ENCODE measurements at regions not wholly inside any gene's neighbourhood (a gene's known extent, or its start where the extent isn't known, plus 50 kb on each side); places are given as distances from the start of the nearest gene placed in this dataset.
"Not testable (repeated sequence)": the region's sequence is repeated elsewhere in the genome, so short reads cannot be mapped to it uniquely, and the experiment has no call there.

GRCh38 chr5:143898916-143899591, 87.1 kb downstream of the HMHB1 start:
- DNase-seq: no peak

- DNase-seq: no peak
Measured at GRCh38 chr5:143908959-143909358, 97.0 kb downstream of the HMHB1 start.

- DNase-seq: peak in 1 of 58 donors; percentile 1
Measured at GRCh38 chr5:143913008-143913752, 101.2 kb downstream of the HMHB1 start.

- no peak for DNase-seq
Measured at GRCh38 chr5:143914756-143915155, 102.8 kb downstream of the HMHB1 start.

GRCh38 chr5:143916451-143916850, 104.5 kb downstream of the HMHB1 start:
- no peak for DNase-seq

- no peak for DNase-seq
Measured at GRCh38 chr5:143918961-143919360, 107.0 kb downstream of the HMHB1 start.

- no peak for DNase-seq
Measured at GRCh38 chr5:143920772-143921171, 108.8 kb downstream of the HMHB1 start.

GRCh38 chr5:143921525-143922311, 109.8 kb downstream of the HMHB1 start:
- peak in 1 of 58 donors; percentile 0 for DNase-seq

GRCh38 chr5:143922718-143923117, 110.8 kb downstream of the HMHB1 start:
- peak in 2 of 58 donors; percentile 0 to 6 for DNase-seq

- no peak for DNase-seq
Measured at GRCh38 chr5:143923634-143924266, 111.8 kb downstream of the HMHB1 start.

- no peak for DNase-seq
Measured at GRCh38 chr5:143924311-143924978, 112.5 kb downstream of the HMHB1 start.

- not testable (repeated sequence) for DNase-seq
Measured at GRCh38 chr5:143924979-143925325, 113.0 kb downstream of the HMHB1 start.

- DNase-seq: no peak
Measured at GRCh38 chr5:143929486-143929885, 117.5 kb downstream of the HMHB1 start.

- no peak for DNase-seq
Measured at GRCh38 chr5:143930561-143930960, 118.6 kb downstream of the HMHB1 start.

GRCh38 chr5:143931476-143931875, 119.5 kb downstream of the HMHB1 start:
- DNase-seq: peak in 34 of 58 donors; percentile 1 to 61 (median 18)

GRCh38 chr5:143931986-143932385, 120.0 kb downstream of the HMHB1 start:
- DNase-seq: peak in 1 of 58 donors; percentile 38

- no peak for DNase-seq
Measured at GRCh38 chr5:143932584-143932983, 120.6 kb downstream of the HMHB1 start.

- no peak for DNase-seq
Measured at GRCh38 chr5:143933451-143933850, 121.5 kb downstream of the HMHB1 start.

- no peak for DNase-seq
Measured at GRCh38 chr5:143934821-143935220, 122.9 kb downstream of the HMHB1 start.

- DNase-seq: peak in 1 of 58 donors; percentile 3
Measured at GRCh38 chr5:143938230-143938629, 126.3 kb downstream of the HMHB1 start.

- no peak for DNase-seq
Measured at GRCh38 chr5:143946837-143947236, 134.9 kb downstream of the HMHB1 start.

All from anterior cingulate cortex (tissue), 58 donors.